ENCODE measurements at regions not wholly inside any gene's neighbourhood (a gene's known extent, or its start where the extent isn't known, plus 50 kb on each side); places are given as distances from the start of the nearest gene placed in this dataset.
"Not testable (repeated sequence)": the region's sequence is repeated elsewhere in the genome, so short reads cannot be mapped to it uniquely, and the experiment has no call there.

GRCh38 chr2:224174521-224174920 is 135.4 kb upstream of the SERPINE2 start:
- no peak for TF ChIP-seq CTCF (IDR thresholded peaks at IDR 0.05)
- H3K4me1 Mint-ChIP-seq (ENCODE audit: low read depth) = peaks cover 19% of the 10 kb centered on the region

GRCh38 chr2:224173933-224174332 is 134.8 kb upstream of the SERPINE2 start:
- H3K27me3 Mint-ChIP-seq (ENCODE audit: insufficient read depth) = peaks cover 2% of the 10 kb centered on the region; the same call in 1 of the 2 replicates
- peaks cover 19% of the 10 kb centered on the region for H3K4me1 Mint-ChIP-seq (ENCODE audit: low read depth)
- no peak for TF ChIP-seq CTCF (IDR thresholded peaks at IDR 0.05)
- H3K9me3 Mint-ChIP-seq = no peaks in the 10 kb centered on the region
- DNase-seq = no peak
- no peaks in the 10 kb centered on the region for H3K36me3 Mint-ChIP-seq (ENCODE audit: low read depth)
- H3K27ac Mint-ChIP-seq = no peak overlapping the region
- no peak overlapping the region for H3K4me3 Mint-ChIP-seq

More at GRCh38 chr2:224174521-224174920, 135.4 kb upstream of the SERPINE2 start:
- H3K9me3 Mint-ChIP-seq = no peaks in the 10 kb centered on the region
- no peak for DNase-seq
- H3K4me3 Mint-ChIP-seq = no peak overlapping the region
- H3K36me3 Mint-ChIP-seq (ENCODE audit: low read depth) = no peaks in the 10 kb centered on the region
- H3K27ac Mint-ChIP-seq = no peak overlapping the region
- H3K27me3 Mint-ChIP-seq (ENCODE audit: insufficient read depth) = peaks cover 2% of the 10 kb centered on the region; the same call in 1 of the 2 replicates

DNA sequence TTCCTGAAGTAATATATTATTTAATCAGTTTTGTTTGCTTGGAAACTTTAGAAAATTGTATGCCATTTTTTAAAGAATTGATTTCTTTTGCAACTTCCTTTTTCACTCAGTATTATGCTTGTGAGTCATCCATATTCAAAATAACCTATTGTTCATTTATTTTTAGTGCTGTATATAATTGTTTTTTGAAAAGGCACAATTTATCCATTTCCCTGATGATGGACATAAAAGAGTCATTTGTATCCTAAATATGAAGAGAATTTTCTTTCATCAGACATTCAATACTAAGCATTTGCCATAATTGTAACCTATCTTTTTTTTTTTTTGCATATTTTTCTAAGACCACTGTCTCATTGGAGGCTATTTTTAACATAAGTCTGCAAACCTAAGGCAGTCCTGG is 134.1 kb upstream of the SERPINE2 start:
- no peaks in the 10 kb centered on the region for H3K9me3 Mint-ChIP-seq

GRCh38 chr2:224171226-224171625 is 132.1 kb upstream of the SERPINE2 start:
- Mint-ChIP-seq H3K4me3 (no peak overlapping the region), H3K27me3 (ENCODE audit: insufficient read depth) (peaks cover 2% of the 10 kb centered on the region; the same call in 1 of the 2 replicates), H3K36me3 (ENCODE audit: low read depth) (no peaks in the 10 kb centered on the region), H3K4me1 (ENCODE audit: low read depth) (peaks cover 28% of the 10 kb centered on the region), H3K9me3 (no peaks in the 10 kb centered on the region), H3K27ac (no peak overlapping the region)
- no peak for DNase-seq
- TF ChIP-seq CTCF (IDR thresholded peaks at IDR 0.05) = no peak

More for the DNA sequence above, 134.1 kb upstream of the SERPINE2 start:
- no peak for DNase-seq
- Mint-ChIP-seq H3K27ac (no peak overlapping the region), H3K4me1 (ENCODE audit: low read depth) (peaks cover 19% of the 10 kb centered on the region), H3K27me3 (ENCODE audit: insufficient read depth) (peaks cover 2% of the 10 kb centered on the region; the same call in 1 of the 2 replicates), H3K4me3 (no peak overlapping the region), H3K36me3 (ENCODE audit: low read depth) (no peaks in the 10 kb centered on the region)
- no peak for TF ChIP-seq CTCF (IDR thresholded peaks at IDR 0.05)

DNA sequence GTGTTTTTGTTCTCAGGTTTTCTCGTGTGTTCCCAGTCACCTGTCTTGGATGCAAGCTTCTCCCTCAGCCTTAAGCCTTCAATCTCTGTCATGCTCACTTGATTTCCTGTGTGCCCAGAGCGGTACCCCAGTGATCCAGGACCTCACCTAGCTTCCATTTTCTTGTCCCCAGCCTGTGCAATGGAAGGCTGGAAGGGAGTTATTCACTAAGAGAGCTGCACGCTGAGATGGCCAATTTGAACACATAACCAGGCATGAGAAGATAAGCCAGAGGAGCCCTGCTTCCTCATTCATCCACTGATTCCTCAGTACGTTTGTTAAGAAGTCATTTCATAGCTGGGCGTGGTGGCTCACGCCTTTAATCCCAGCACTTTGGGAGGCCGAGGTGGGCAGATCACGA is 130.8 kb upstream of the SERPINE2 start:
- Mint-ChIP-seq H3K27ac (no peak overlapping the region), H3K36me3 (ENCODE audit: low read depth) (no peaks in the 10 kb centered on the region), H3K4me3 (no peak overlapping the region), H3K9me3 (no peaks in the 10 kb centered on the region), H3K4me1 (ENCODE audit: low read depth) (peaks cover 42% of the 10 kb centered on the region), H3K27me3 (ENCODE audit: insufficient read depth) (peaks cover 2% of the 10 kb centered on the region; the same call in 1 of the 2 replicates)
- no peak for DNase-seq
- no peak for TF ChIP-seq CTCF (IDR thresholded peaks at IDR 0.05)

DNA sequence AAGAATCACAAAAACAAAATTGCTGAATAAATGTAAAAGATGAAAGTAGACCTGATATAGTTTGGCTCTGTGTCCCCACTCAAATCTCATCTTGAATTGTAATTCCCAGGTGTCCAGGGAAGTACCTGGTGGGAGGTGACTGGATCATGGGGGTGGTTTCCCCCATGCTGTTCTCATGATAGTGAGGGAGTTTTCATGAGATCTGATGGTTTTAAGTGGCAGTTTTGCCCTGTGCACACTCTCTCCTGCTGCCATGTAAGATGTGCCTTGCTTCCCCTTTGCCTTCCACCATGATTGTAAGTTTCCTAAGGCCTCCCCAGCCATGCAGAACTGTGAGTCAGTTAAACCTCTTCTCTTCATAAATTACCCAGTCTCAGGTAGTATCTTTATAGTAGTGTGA is 128.7 kb upstream of the SERPINE2 start:
- H3K9me3 Mint-ChIP-seq; DNase-seq; H3K27me3 Mint-ChIP-seq (ENCODE audit: insufficient read depth); H3K36me3 Mint-ChIP-seq (ENCODE audit: low read depth); H3K4me3 Mint-ChIP-seq; H3K27ac Mint-ChIP-seq: not testable (repeated sequence)
- H3K4me1 Mint-ChIP-seq (ENCODE audit: low read depth) = peaks cover 53% of the 10 kb centered on the region
